GM12892 (cell line): ENCODE measurements at regions not wholly inside any gene's neighbourhood (a gene's known extent, or its start where the extent isn't known, plus 50 kb on each side); places are given as distances from the start of the nearest gene placed in this dataset.
"Not testable (repeated sequence)": the region's sequence is repeated elsewhere in the genome, so short reads cannot be mapped to it uniquely, and the experiment has no call there.

Experiments used
- DNase-seq: peaks from one replicate; pipeline ENCODE4 v3.0.0; 2011; ENCODE audit not compliant: insufficient read length
- FAIRE-seq: peaks from 2 replicates; lab custom pipeline; 2011; peaks lifted over from hg19 to GRCh38; lab: Jason Lieb, UNC
- POLR2A ChIP-seq: IDR thresholded peaks from 2 replicates; pipeline ENCODE4 v1.6.1; 2011; ENCODE audit warnings: low read depth, low read length, control low read depth
- POLR2AphosphoS5 ChIP-seq: IDR thresholded peaks from 2 replicates; pipeline ENCODE4 v1.6.1; 2011; ENCODE audit warnings: low read depth, low read length, control low read depth
- TAF1 ChIP-seq: IDR thresholded peaks from 2 replicates; pipeline ENCODE4 v1.6.1; 2011; ENCODE audit warnings: low read depth, mild to moderate bottlenecking, control low read depth, low read length, borderline replicate concordance

GRCh38 chr1:38481871-38482826 lies 377.4 kb downstream of the RRAGC start:
- TF ChIP-seq TAF1 (no peak), POLR2AphosphoS5 (no peak), POLR2A (no peak)
- FAIRE-seq, result peak; percentile 86
- DNase-seq, result no peak

GRCh38 chr1:38479662-38480061 lies 379.9 kb downstream of the RRAGC start:
- not testable (repeated sequence) for FAIRE-seq, DNase-seq

GRCh38 chr1:38477811-38478210 lies 381.8 kb downstream of the RRAGC start:
- DNase-seq, result no peak
- FAIRE-seq, result peak; percentile 44
- TF ChIP-seq POLR2AphosphoS5 (no peak), POLR2A (no peak)

- TF ChIP-seq POLR2AphosphoS5 (no peak), POLR2A (no peak), TAF1 (no peak)
- DNase-seq (no peak), FAIRE-seq (no peak)
These were observed 382.8 kb downstream of the RRAGC start for GRCh38 chr1:38476850-38477178.

- no peak for DNase-seq
- peak; percentile 50 for FAIRE-seq
- TF ChIP-seq POLR2AphosphoS5 (no peak), TAF1 (no peak), POLR2A (no peak)
These were observed 383.3 kb downstream of the RRAGC start for GRCh38 chr1:38476111-38476849.

- DNase-seq, result no peak
- no peak for FAIRE-seq
- TF ChIP-seq TAF1, result no peak
These were observed 384.0 kb downstream of the RRAGC start for GRCh38 chr1:38475624-38476005.

GRCh38 chr1:38474738-38475623 lies 384.6 kb downstream of the RRAGC start:
- TF ChIP-seq POLR2AphosphoS5 (peak; percentile 83), POLR2A (peak; percentile 76), TAF1 (no peak)
- peak; percentile 99 for FAIRE-seq
- DNase-seq, result peak; percentile 50

GRCh38 chr1:38466487-38466886 lies 393.1 kb downstream of the RRAGC start:
- FAIRE-seq (no peak), DNase-seq (no peak)
- TF ChIP-seq TAF1 (no peak), POLR2A (no peak), POLR2AphosphoS5 (no peak)

- no peak for DNase-seq
- no peak for FAIRE-seq
- TF ChIP-seq POLR2AphosphoS5 (no peak), TAF1 (no peak), POLR2A (no peak)
These were observed 394.1 kb downstream of the RRAGC start for GRCh38 chr1:38465460-38465859.

- DNase-seq (no peak), FAIRE-seq (no peak)
- no peak for TF ChIP-seq TAF1
- TF ChIP-seq POLR2A, result no peak
- TF ChIP-seq POLR2AphosphoS5, result no peak
These were observed 395.4 kb downstream of the RRAGC start for GRCh38 chr1:38464071-38464661.

GRCh38 chr1:38463074-38463473 lies 396.5 kb downstream of the RRAGC start:
- TF ChIP-seq POLR2A, result no peak
- no peak for TF ChIP-seq TAF1
- TF ChIP-seq POLR2AphosphoS5, result no peak
- peak; percentile 24 for FAIRE-seq
- DNase-seq, result no peak

- DNase-seq (no peak), FAIRE-seq (no peak)
- TF ChIP-seq POLR2A, result no peak
- no peak for TF ChIP-seq POLR2AphosphoS5
- no peak for TF ChIP-seq TAF1
These were observed 403.1 kb downstream of the RRAGC start for GRCh38 chr1:38456531-38456876.
